Activated naive CD8-positive, alpha-beta T cell (primary cell): ENCODE measurements at regions not wholly inside any gene's neighbourhood (a gene's known extent, or its start where the extent isn't known, plus 50 kb on each side); places are given as distances from the start of the nearest gene placed in this dataset.

Experiments
- H3K27ac Mint-ChIP-seq: one replicate; pipeline ENCODE4 v1.8.0; 2021; ENCODE audit warnings: mixed read lengths
- H3K27me3 Mint-ChIP-seq: one replicate; pipeline ENCODE4 v1.8.0; 2021; ENCODE audit warnings: mixed read lengths
- H3K36me3 Mint-ChIP-seq: one replicate; pipeline ENCODE4 v1.8.0; 2021; ENCODE audit warnings: mixed read lengths
- H3K4me1 Mint-ChIP-seq: one replicate; pipeline ENCODE4 v1.8.0; 2021; ENCODE audit warnings: low read depth, mixed read lengths
- H3K4me3 Mint-ChIP-seq: one replicate; pipeline ENCODE4 v1.8.0; 2021; ENCODE audit warnings: mild to moderate bottlenecking, mixed read lengths
- H3K9me3 Mint-ChIP-seq: one replicate; pipeline ENCODE4 v1.8.0; 2021; ENCODE audit warnings: low read depth, mixed read lengths

- H3K4me1 Mint-ChIP-seq = no peaks in the 10 kb centered on the region
- no peak overlapping the region for H3K27ac Mint-ChIP-seq
- no peaks in the 10 kb centered on the region for H3K36me3 Mint-ChIP-seq
- peaks cover 1% of the 10 kb centered on the region for H3K27me3 Mint-ChIP-seq
- H3K9me3 Mint-ChIP-seq = no peaks in the 10 kb centered on the region
- no peak overlapping the region for H3K4me3 Mint-ChIP-seq
Observed at GRCh38 chr5:35464757-35465156, 152.9 kb upstream of the SPEF2 start.

- H3K9me3 Mint-ChIP-seq = peaks cover 5% of the 10 kb centered on the region
- no peak overlapping the region for H3K27ac Mint-ChIP-seq
- no peaks in the 10 kb centered on the region for H3K4me1 Mint-ChIP-seq
- H3K4me3 Mint-ChIP-seq = no peak overlapping the region
- H3K27me3 Mint-ChIP-seq = peaks cover 1% of the 10 kb centered on the region
- H3K36me3 Mint-ChIP-seq = peaks cover 2% of the 10 kb centered on the region
Observed at GRCh38 chr5:35461530-35461929, 156.1 kb upstream of the SPEF2 start.

GRCh38 chr5:35458824-35459207, 158.8 kb upstream of the SPEF2 start:
- no peak overlapping the region for H3K27ac Mint-ChIP-seq
- H3K4me1 Mint-ChIP-seq = no peaks in the 10 kb centered on the region
- peaks cover 7% of the 10 kb centered on the region for H3K36me3 Mint-ChIP-seq
- no peaks in the 10 kb centered on the region for H3K27me3 Mint-ChIP-seq
- peaks cover 12% of the 10 kb centered on the region for H3K9me3 Mint-ChIP-seq
- H3K4me3 Mint-ChIP-seq = no peak overlapping the region

GRCh38 chr5:35457912-35458823, 159.5 kb upstream of the SPEF2 start:
- no peaks in the 10 kb centered on the region for H3K4me1 Mint-ChIP-seq
- H3K9me3 Mint-ChIP-seq = peaks cover 12% of the 10 kb centered on the region
- H3K36me3 Mint-ChIP-seq = peaks cover 7% of the 10 kb centered on the region
- no peak overlapping the region for H3K27ac Mint-ChIP-seq
- H3K27me3 Mint-ChIP-seq = no peaks in the 10 kb centered on the region
- no peak overlapping the region for H3K4me3 Mint-ChIP-seq

GRCh38 chr5:35456506-35456905, 161.2 kb upstream of the SPEF2 start:
- no peak overlapping the region for H3K4me3 Mint-ChIP-seq
- no peaks in the 10 kb centered on the region for H3K27me3 Mint-ChIP-seq
- peaks cover 12% of the 10 kb centered on the region for H3K9me3 Mint-ChIP-seq
- no peaks in the 10 kb centered on the region for H3K4me1 Mint-ChIP-seq
- no peak overlapping the region for H3K27ac Mint-ChIP-seq
- H3K36me3 Mint-ChIP-seq = peaks cover 7% of the 10 kb centered on the region

GRCh38 chr5:35454011-35454525, 163.6 kb upstream of the SPEF2 start:
- H3K9me3 Mint-ChIP-seq = peaks cover 20% of the 10 kb centered on the region
- H3K36me3 Mint-ChIP-seq = peaks cover 7% of the 10 kb centered on the region
- H3K27me3 Mint-ChIP-seq = no peaks in the 10 kb centered on the region
- H3K27ac Mint-ChIP-seq = no peak overlapping the region
- H3K4me3 Mint-ChIP-seq = no peak overlapping the region
- no peaks in the 10 kb centered on the region for H3K4me1 Mint-ChIP-seq

GRCh38 chr5:35443803-35444595, 173.7 kb upstream of the SPEF2 start:
- Mint-ChIP-seq H3K9me3 (peaks cover 6% of the 10 kb centered on the region), H3K36me3 (peaks cover 2% of the 10 kb centered on the region), H3K27me3 (peaks cover 11% of the 10 kb centered on the region), H3K27ac (no peak overlapping the region), H3K4me1 (no peaks in the 10 kb centered on the region), H3K4me3 (no peak overlapping the region)

GRCh38 chr5:35442885-35443639, 174.6 kb upstream of the SPEF2 start:
- Mint-ChIP-seq H3K27me3 (peaks cover 17% of the 10 kb centered on the region), H3K9me3 (peaks cover 6% of the 10 kb centered on the region), H3K4me1 (no peaks in the 10 kb centered on the region), H3K4me3 (no peak overlapping the region), H3K36me3 (peaks cover 2% of the 10 kb centered on the region), H3K27ac (no peak overlapping the region)

- Mint-ChIP-seq H3K27ac (no peak overlapping the region), H3K27me3 (peaks cover 16% of the 10 kb centered on the region), H3K9me3 (no peaks in the 10 kb centered on the region), H3K4me1 (no peaks in the 10 kb centered on the region), H3K36me3 (peaks cover 2% of the 10 kb centered on the region), H3K4me3 (no peak overlapping the region)
Observed at GRCh38 chr5:35440409-35440808, 177.3 kb upstream of the SPEF2 start.

- Mint-ChIP-seq H3K27me3 (peaks cover 16% of the 10 kb centered on the region), H3K27ac (no peak overlapping the region), H3K36me3 (peaks cover 2% of the 10 kb centered on the region), H3K4me3 (no peak overlapping the region), H3K4me1 (no peaks in the 10 kb centered on the region), H3K9me3 (no peaks in the 10 kb centered on the region)
Observed at GRCh38 chr5:35438786-35439185, 178.9 kb upstream of the SPEF2 start.

GRCh38 chr5:35438288-35438687, 179.4 kb upstream of the SPEF2 start:
- peaks cover 2% of the 10 kb centered on the region for H3K36me3 Mint-ChIP-seq
- H3K27me3 Mint-ChIP-seq = peaks cover 16% of the 10 kb centered on the region
- H3K27ac Mint-ChIP-seq = no peak overlapping the region
- H3K4me1 Mint-ChIP-seq = no peaks in the 10 kb centered on the region
- no peaks in the 10 kb centered on the region for H3K9me3 Mint-ChIP-seq
- no peak overlapping the region for H3K4me3 Mint-ChIP-seq

GRCh38 chr5:35436400-35437057, 181.1 kb upstream of the SPEF2 start:
- Mint-ChIP-seq H3K9me3 (no peaks in the 10 kb centered on the region), H3K4me1 (no peaks in the 10 kb centered on the region), H3K27ac (no peak overlapping the region), H3K27me3 (peaks cover 19% of the 10 kb centered on the region), H3K36me3 (peaks cover 2% of the 10 kb centered on the region), H3K4me3 (no peak overlapping the region)

GRCh38 chr5:35430381-35431162, 187.1 kb upstream of the SPEF2 start:
- Mint-ChIP-seq H3K4me3 (no peak overlapping the region), H3K9me3 (no peaks in the 10 kb centered on the region), H3K4me1 (no peaks in the 10 kb centered on the region), H3K36me3 (no peaks in the 10 kb centered on the region), H3K27me3 (peaks cover 12% of the 10 kb centered on the region), H3K27ac (no peak overlapping the region)

GRCh38 chr5:35420200-35420599, 189.9 kb upstream of the PRLR start:
- Mint-ChIP-seq H3K4me1 (no peaks in the 10 kb centered on the region), H3K27ac (no peak overlapping the region), H3K36me3 (no peaks in the 10 kb centered on the region), H3K9me3 (no peaks in the 10 kb centered on the region), H3K4me3 (no peak overlapping the region), H3K27me3 (peaks cover 1% of the 10 kb centered on the region)
